ENCODE measurements at regions not wholly inside any gene's neighbourhood (a gene's known extent, or its start where the extent isn't known, plus 50 kb on each side); places are given as distances from the start of the nearest gene placed in this dataset.

DNA sequence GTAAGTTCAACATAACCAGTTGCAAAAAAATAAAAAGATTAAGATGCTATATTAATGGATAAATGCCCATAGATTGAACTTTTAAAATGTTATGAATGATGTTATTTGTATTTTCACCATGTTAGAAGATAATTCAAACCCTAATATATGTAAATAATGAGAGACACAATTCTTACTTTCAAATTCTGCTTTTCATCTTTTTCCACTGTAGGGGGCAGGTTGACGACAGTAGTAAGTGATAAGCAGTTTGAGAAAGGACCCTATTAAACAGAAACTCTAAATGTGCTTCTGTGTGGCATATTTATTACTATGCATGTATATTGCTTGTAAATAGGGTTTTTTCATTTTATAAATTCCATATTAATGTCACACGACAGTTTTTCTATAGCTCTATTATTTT is 591.1 kb downstream of the SEMA5A start:
- no peak for DNase-seq (ENCODE audit: low spot score in 2 of 2)
- no peaks in the 10 kb centered on the region for H3K36me3 ChIP-seq
- H3K4me1 ChIP-seq = no peaks in the 10 kb centered on the region
- no peak for TF ChIP-seq POLR2A (IDR thresholded peaks at IDR 0.05)
- no peak for TF ChIP-seq CTCF (IDR thresholded peaks at IDR 0.05)
- TF ChIP-seq POLR2AphosphoS5 (IDR thresholded peaks at IDR 0.05) = no peak
- no peak for TF ChIP-seq EP300 (IDR thresholded peaks at IDR 0.05)
- no peak overlapping the region for H3K27ac ChIP-seq
- no peaks in the 10 kb centered on the region for H3K9me3 ChIP-seq
- H3K27me3 ChIP-seq = no peaks in the 10 kb centered on the region
- H3K4me3 ChIP-seq = no peak overlapping the region
- 42% methylated on average over 2 of the region's 2 CpGs for WGBS

GRCh38 chr5:8956659-8957058 is 589.2 kb downstream of the SEMA5A start:
- Histone ChIP-seq H3K9me3 (no peaks in the 10 kb centered on the region), H3K27ac (no peak overlapping the region), H3K27me3 (no peaks in the 10 kb centered on the region), H3K4me1 (no peaks in the 10 kb centered on the region), H3K4me3 (no peak overlapping the region), H3K36me3 (no peaks in the 10 kb centered on the region)
- 83% methylated on average over 2 of the region's 2 CpGs for WGBS
- DNase-seq (ENCODE audit: low spot score in 2 of 2) = no peak
- TF ChIP-seq POLR2AphosphoS5 (IDR thresholded peaks at IDR 0.05) = no peak
- no peak for TF ChIP-seq CTCF (IDR thresholded peaks at IDR 0.05)
- TF ChIP-seq POLR2A (IDR thresholded peaks at IDR 0.05) = no peak
- no peak for TF ChIP-seq EP300 (IDR thresholded peaks at IDR 0.05)

GRCh38 chr5:8958602-8959001 is 587.3 kb downstream of the SEMA5A start:
- Histone ChIP-seq H3K27ac (no peak overlapping the region), H3K36me3 (no peaks in the 10 kb centered on the region), H3K4me1 (no peaks in the 10 kb centered on the region), H3K27me3 (no peaks in the 10 kb centered on the region), H3K4me3 (no peak overlapping the region), H3K9me3 (no peaks in the 10 kb centered on the region)
- DNase-seq (ENCODE audit: low spot score in 2 of 2) = no peak
- no peak for TF ChIP-seq POLR2AphosphoS5 (IDR thresholded peaks at IDR 0.05)
- TF ChIP-seq CTCF (IDR thresholded peaks at IDR 0.05) = no peak
- no peak for TF ChIP-seq POLR2A (IDR thresholded peaks at IDR 0.05)
- TF ChIP-seq EP300 (IDR thresholded peaks at IDR 0.05) = no peak
- 63% methylated on average over 5 of the region's 5 CpGs for WGBS

DNA sequence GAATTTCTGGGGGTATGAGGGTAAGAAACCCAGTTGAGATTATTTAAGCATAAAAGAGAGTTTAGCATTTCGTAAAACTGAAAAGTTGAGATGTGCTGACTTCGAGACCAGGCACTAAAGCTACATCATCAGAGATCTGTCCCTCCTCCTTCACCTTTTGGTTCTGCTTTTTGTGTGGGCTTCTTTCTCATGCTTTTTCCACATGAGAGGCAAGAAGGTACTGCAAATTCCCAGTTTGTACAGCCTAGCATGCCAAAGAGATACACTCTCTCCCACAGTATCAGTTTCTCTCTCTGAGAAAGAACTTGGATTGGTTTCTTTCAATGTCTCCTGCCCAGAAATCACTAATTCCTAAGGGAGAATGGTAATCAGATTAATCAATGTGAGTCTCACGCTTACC is 584.7 kb downstream of the SEMA5A start:
- Histone ChIP-seq H3K36me3 (no peaks in the 10 kb centered on the region), H3K4me3 (no peak overlapping the region), H3K27ac (no peak overlapping the region), H3K27me3 (no peaks in the 10 kb centered on the region), H3K9me3 (no peaks in the 10 kb centered on the region), H3K4me1 (no peaks in the 10 kb centered on the region)
- DNase-seq (ENCODE audit: low spot score in 2 of 2) = no peak
- no peak for TF ChIP-seq EP300 (IDR thresholded peaks at IDR 0.05)
- no peak for TF ChIP-seq POLR2A (IDR thresholded peaks at IDR 0.05)
- TF ChIP-seq CTCF (IDR thresholded peaks at IDR 0.05) = no peak
- TF ChIP-seq POLR2AphosphoS5 (IDR thresholded peaks at IDR 0.05) = no peak
- 73% methylated on average over 3 of the region's 3 CpGs for WGBS

DNA sequence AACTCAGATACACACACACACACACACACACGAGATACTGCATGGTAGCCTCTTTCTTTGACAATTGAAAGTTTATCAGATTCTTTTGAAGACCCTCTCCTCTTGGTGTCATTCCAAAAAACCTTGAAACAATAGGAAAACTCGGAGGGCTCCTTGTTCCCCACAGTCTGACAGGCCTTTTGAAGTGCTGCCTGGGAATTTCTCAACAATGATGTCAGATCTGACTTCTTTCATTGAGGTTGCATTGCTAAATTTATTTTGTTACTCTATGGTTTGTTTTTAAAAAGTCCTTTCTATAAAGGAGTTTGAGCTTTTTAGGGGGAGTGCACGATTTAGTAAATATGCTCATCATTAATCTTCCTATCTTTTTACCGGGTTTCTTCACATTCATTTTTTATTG is 583.9 kb downstream of the SEMA5A start:
- no peaks in the 10 kb centered on the region for H3K36me3 ChIP-seq
- no peaks in the 10 kb centered on the region for H3K27me3 ChIP-seq
- 47% methylated on average over 4 of the region's 4 CpGs for WGBS
- H3K4me3 ChIP-seq = no peak overlapping the region
- TF ChIP-seq EP300 (IDR thresholded peaks at IDR 0.05) (no peak), CTCF (IDR thresholded peaks at IDR 0.05) (no peak), POLR2A (IDR thresholded peaks at IDR 0.05) (no peak), POLR2AphosphoS5 (IDR thresholded peaks at IDR 0.05) (no peak)
- no peak overlapping the region for H3K27ac ChIP-seq
- DNase-seq (ENCODE audit: low spot score in 2 of 2) = no peak
- no peaks in the 10 kb centered on the region for H3K9me3 ChIP-seq
- H3K4me1 ChIP-seq = no peaks in the 10 kb centered on the region
